ENCODE measurements at regions not wholly inside any gene's neighbourhood (a gene's known extent, or its start where the extent isn't known, plus 50 kb on each side); places are given as distances from the start of the nearest gene placed in this dataset.

DNA sequence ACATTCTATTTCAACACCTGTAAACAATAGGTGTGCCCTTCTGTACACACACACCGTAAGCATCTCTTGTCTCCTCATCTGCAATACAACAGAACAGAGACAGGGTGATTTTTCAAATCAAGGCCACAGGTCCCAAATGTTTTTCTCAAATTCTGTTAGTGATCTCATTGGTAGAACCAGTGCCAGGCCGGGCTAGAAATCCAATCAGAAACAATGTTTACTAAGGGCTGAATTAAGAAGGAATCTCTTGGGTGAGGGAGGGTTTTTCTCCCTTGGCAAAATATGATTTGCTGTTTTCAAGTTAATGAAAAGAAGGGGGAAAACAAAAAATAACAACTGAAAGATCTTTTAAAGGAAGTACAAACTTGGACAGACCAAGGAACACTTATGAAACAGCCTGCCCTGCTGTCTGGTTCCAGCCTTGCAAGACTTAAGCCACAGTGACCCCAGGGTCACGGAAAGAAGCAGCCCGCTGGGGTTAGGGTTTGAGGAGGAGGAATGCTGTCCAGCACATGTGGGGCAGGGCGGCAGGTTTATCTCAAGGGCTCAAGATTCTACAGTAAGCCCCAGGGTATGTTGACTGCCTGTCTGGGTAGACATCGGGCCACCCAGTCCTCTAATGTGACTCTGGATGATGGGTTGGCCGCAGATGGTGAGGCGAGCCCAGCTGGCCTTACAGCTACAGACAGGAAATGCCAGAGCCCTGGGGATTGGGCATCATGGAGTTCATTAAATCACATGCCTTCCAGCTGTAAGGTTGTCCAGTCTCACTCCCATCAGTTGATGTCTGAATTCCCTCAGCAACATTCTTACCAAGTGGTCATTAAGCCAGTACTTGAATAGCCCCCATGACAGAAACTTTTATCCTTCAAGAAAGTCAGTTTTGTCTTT is 73.3 kb upstream of the SLC44A3 start:
- TF ChIP-seq, protein P1, sequence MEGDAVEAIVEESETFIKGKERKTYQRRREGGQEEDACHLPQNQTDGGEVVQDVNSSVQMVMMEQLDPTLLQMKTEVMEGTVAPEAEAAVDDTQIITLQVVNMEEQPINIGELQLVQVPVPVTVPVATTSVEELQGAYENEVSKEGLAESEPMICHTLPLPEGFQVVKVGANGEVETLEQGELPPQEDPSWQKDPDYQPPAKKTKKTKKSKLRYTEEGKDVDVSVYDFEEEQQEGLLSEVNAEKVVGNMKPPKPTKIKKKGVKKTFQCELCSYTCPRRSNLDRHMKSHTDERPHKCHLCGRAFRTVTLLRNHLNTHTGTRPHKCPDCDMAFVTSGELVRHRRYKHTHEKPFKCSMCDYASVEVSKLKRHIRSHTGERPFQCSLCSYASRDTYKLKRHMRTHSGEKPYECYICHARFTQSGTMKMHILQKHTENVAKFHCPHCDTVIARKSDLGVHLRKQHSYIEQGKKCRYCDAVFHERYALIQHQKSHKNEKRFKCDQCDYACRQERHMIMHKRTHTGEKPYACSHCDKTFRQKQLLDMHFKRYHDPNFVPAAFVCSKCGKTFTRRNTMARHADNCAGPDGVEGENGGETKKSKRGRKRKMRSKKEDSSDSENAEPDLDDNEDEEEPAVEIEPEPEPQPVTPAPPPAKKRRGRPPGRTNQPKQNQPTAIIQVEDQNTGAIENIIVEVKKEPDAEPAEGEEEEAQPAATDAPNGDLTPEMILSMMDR (IDR thresholded peaks at IDR 0.05), result no peak
- Histone ChIP-seq H3K27me3 (ENCODE audit: insufficient read depth in 3 of 3, low read length in 2 of 3) (no peaks in the 10 kb centered on the region), H3K4me3 (no peak overlapping the region), H3K27ac (no peak overlapping the region), H3K4me1 (no peaks in the 10 kb centered on the region), H3K9me3 (no peaks in the 10 kb centered on the region), H3K36me3 (ENCODE audit: insufficient read depth in 1 of 2, low read depth in 1 of 2) (no peaks in the 10 kb centered on the region)
- ATAC-seq (peak in 3 of 4 donors; percentile 57 to 82 (median 64)), DNase-seq (peak; percentile 52 to 77)
- 69 to 81% (median 70%) methylated on average over 8 of the region's 8 CpGs for WGBS, 3 donors
- intact Hi-C loops (cut with DNase I), result no loop called here

- Histone ChIP-seq H3K4me3 (no peak overlapping the region), H3K27me3 (ENCODE audit: insufficient read depth in 3 of 3, low read length in 2 of 3) (no peaks in the 10 kb centered on the region), H3K9me3 (no peaks in the 10 kb centered on the region), H3K36me3 (ENCODE audit: insufficient read depth in 1 of 2, low read depth in 1 of 2) (no peaks in the 10 kb centered on the region), H3K27ac (no peak overlapping the region), H3K4me1 (no peaks in the 10 kb centered on the region)
- ATAC-seq, result no peak
- intact Hi-C loops (cut with DNase I), result no loop called here
- DNase-seq, result no peak
- TF ChIP-seq, protein P1 (IDR thresholded peaks at IDR 0.05), result no peak
Observed at GRCh38 chr1:94745742-94746141, 74.4 kb upstream of the SLC44A3 start.

- 35 to 56% (median 54%) methylated on average over 1 of the region's 1 CpG for WGBS, 3 donors
Observed at GRCh38 chr1:94743862-94744261, 76.3 kb upstream of the SLC44A3 start.

GRCh38 chr1:94741996-94742395 is 78.2 kb upstream of the SLC44A3 start:
- DNase-seq, result no peak
- Histone ChIP-seq H3K4me3 (no peak overlapping the region), H3K27ac (no peak overlapping the region), H3K27me3 (ENCODE audit: insufficient read depth in 3 of 3, low read length in 2 of 3) (no peaks in the 10 kb centered on the region), H3K4me1 (no peaks in the 10 kb centered on the region), H3K36me3 (ENCODE audit: insufficient read depth in 1 of 2, low read depth in 1 of 2) (no peaks in the 10 kb centered on the region), H3K9me3 (no peaks in the 10 kb centered on the region)
- TF ChIP-seq, protein P1 (IDR thresholded peaks at IDR 0.05), result no peak
- no peak for ATAC-seq
- intact Hi-C loops (cut with DNase I), result no loop called here
- 95 to 100% (median 100%) methylated on average over 2 of the region's 2 CpGs for WGBS, 3 donors

More at GRCh38 chr1:94743862-94744261, 76.3 kb upstream of the SLC44A3 start:
- no peak overlapping the region for H3K27ac ChIP-seq
- no peaks in the 10 kb centered on the region for H3K4me1 ChIP-seq
- no peaks in the 10 kb centered on the region for H3K36me3 ChIP-seq (ENCODE audit: insufficient read depth in 1 of 2, low read depth in 1 of 2)
- DNase-seq, result no peak
- H3K9me3 ChIP-seq, result no peaks in the 10 kb centered on the region
- no peak for ATAC-seq
- TF ChIP-seq, protein P1 (IDR thresholded peaks at IDR 0.05), result no peak
- no peaks in the 10 kb centered on the region for H3K27me3 ChIP-seq (ENCODE audit: insufficient read depth in 3 of 3, low read length in 2 of 3)
- no peak overlapping the region for H3K4me3 ChIP-seq
- intact Hi-C loops (cut with DNase I), result no loop called here

Measured in psoas muscle (tissue), 7 donors.